PC-3 (cell line): ENCODE measurements at regions not wholly inside any gene's neighbourhood (a gene's known extent, or its start where the extent isn't known, plus 50 kb on each side); places are given as distances from the start of the nearest gene placed in this dataset.

Experiments used
- CTCF ChIP-seq: fragments of 300-600 bp; sonication (generic); conservative IDR thresholded peaks from 2 replicates; pipeline ENCODE4 v1.5.1; 2017; ENCODE audit warnings: antibody characterized with exemption, low read depth, mild to moderate bottlenecking, low read length
- EZH2 ChIP-seq: fragments of 300-600 bp; sonication (generic); IDR thresholded peaks from one replicate; pipeline ENCODE4 v1.6.1; 2017; ENCODE audit warnings: antibody characterized with exemption, mild to moderate bottlenecking, low read length; ENCODE audit not compliant: unreplicated experiment

GRCh38 chr11:21883354-21883753, 309.5 kb upstream of the ANO5 start:
- TF ChIP-seq CTCF (no peak), EZH2 (no peak)
